ENCODE measurements at regions not wholly inside any gene's neighbourhood (a gene's known extent, or its start where the extent isn't known, plus 50 kb on each side); places are given as distances from the start of the nearest gene placed in this dataset.
"Not testable (repeated sequence)": the region's sequence is repeated elsewhere in the genome, so short reads cannot be mapped to it uniquely, and the experiment has no call there.

- not testable (repeated sequence) for DNase-seq
These were observed 168.4 kb downstream of the CWH43 start for GRCh38 chr4:49154308-49155103.

- DNase-seq: not testable (repeated sequence)
These were observed 169.2 kb downstream of the CWH43 start for GRCh38 chr4:49155270-49155669.

DNA sequence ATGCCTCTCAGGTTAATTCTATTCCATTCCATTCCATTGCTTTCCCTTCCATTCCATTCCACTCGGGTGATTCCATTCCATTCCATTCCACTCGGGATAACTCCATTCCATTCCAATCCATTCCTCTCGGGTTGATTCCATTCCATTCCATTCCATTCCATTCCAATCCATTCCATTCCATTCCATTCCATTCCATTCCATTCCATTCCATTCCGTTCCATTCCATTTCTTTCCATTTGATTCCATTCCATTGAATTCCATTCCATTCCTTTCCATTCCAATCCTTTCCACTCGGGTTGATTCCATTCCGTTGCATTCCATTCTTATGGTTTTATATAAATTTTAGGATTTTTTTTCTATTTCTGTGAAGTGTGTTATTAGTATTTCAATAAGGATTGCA, 170.2 kb downstream of the CWH43 start:
- not testable (repeated sequence) for DNase-seq

DNA sequence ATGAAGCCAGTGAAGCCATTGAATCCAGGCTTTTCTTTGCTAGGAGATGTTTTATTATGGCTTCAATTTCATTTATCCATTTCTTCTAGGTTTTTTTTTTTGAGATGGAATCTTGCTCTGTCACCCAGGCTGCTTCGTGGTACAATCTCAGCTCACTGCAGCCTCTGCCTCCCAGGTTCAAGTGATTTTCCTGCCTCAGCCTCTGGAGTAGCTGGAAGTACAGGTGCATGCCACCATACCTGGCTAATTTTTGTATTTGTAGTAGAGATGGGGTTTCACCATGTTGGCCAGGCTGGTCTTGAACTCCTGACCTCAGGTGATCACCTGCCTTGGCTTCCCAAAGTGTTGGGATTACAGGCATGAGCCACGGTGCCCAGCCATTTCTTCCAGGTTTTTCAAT, 171.6 kb downstream of the CWH43 start:
- DNase-seq: not testable (repeated sequence)

DNA sequence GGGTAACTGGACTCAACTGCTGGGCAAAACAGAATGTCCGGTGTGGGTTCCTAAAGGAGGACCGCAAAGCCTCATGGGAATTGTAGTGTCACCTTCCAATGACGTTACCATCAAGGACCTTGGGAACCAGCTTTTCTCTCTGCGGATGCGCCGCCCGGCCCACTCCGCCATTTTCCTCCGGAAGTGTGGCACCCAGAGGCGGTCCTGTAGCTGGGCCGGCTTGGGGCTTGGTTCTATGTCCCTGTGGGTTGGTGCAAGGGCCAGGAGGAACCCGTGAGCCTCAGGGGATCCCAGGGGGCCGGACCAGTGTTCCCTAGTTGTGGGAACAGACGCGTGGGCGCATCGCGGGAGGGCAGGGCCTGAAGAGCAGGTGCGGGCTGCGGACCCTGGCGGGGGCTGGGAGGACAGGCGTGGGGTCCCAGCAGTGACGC, 175.1 kb downstream of the CWH43 start:
- DNase-seq: not testable (repeated sequence)

DNA sequence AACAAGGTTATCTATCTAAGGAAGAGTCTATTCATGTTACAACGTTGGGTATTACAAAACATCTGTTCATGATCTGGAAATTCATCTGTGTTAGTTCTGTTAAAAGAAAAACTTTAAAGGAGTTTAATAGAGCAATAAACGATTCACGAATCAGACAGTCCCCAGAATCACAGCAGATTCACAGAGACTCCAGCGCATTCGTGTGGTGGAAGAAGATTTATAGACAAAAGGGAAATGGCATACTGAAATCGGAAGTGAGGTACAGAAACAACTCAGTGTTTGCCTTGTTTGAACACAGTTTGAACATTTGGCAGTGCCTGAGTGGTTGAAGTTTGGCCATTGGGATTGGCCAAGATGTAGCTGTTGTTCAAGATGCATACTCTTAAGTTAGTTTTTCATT, 178.8 kb downstream of the CWH43 start:
- DNase-seq: not testable (repeated sequence)

GRCh38 chr4:49177847-49178246, 191.8 kb downstream of the CWH43 start:
- DNase-seq: not testable (repeated sequence)

GRCh38 chr4:49181088-49181487, 195.0 kb downstream of the CWH43 start:
- DNase-seq: not testable (repeated sequence)

- not testable (repeated sequence) for DNase-seq
These were observed 225.5 kb downstream of the CWH43 start for GRCh38 chr4:49211396-49212194.

DNA sequence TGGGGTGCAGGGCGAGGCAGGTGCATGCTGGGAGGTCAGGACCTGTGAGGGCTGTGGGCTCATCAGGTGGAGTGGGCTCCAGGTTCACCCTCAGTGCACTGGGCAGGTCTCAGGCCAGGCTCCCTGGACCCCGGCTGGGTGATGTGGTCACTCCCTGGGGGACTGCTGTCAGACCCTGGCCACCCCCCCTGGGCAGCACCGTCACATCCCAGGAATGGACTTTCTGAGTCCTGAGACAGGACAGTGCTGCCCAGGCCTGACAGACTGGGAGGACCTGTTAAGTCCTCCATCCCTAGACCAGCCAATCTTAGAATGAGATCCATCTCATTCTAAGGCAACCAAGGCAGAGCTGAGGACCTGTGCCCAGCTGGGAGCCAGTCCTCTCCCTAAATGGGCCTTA, 227.2 kb downstream of the CWH43 start:
- not testable (repeated sequence) for DNase-seq

- DNase-seq: not testable (repeated sequence)
These were observed 227.7 kb downstream of the CWH43 start for GRCh38 chr4:49213750-49214149.

- DNase-seq: not testable (repeated sequence)
These were observed 228.5 kb downstream of the CWH43 start for GRCh38 chr4:49214453-49215081.

DNA sequence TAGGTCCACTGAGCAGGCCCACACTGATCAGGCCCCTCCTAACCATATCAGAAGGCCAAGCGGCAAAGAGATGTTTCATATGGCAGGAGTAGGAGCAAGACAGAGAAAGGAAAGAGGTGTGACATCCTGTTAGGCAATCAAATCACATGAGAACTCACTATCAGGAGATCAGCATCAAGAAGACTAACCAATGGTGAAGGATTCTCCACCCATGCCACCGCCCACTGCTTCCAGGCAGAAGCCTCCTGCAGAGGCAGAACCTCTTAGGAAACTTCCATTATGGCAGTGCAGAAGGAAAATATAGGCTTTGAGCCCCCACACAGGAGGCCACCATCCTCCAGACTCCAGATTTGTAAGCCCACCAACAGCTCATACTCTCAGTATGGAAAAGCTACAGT, 229.0 kb downstream of the CWH43 start:
- not testable (repeated sequence) for DNase-seq

DNA sequence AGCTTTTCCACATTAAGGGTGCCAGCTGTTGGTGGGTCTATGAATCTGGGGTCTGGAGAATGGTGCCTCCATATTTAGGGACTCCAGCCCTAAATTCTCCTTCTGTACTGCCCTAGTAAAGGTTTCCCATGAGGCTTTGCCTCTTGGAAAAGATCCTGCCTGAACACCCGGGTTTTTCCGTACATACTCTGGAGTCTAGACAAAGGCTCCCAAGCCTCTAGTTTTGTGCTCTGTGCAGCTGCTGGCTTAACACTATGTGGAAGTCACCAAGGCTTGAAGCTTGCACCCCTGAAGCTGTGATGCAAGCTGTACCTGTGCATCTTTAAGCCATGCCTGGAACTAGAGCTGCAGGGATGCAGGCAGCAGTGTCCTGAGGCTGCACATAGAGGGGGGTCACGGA, 230.5 kb downstream of the CWH43 start:
- DNase-seq: not testable (repeated sequence)

GRCh38 chr4:49217492-49217891, 231.4 kb downstream of the CWH43 start:
- DNase-seq: no peak

DNA sequence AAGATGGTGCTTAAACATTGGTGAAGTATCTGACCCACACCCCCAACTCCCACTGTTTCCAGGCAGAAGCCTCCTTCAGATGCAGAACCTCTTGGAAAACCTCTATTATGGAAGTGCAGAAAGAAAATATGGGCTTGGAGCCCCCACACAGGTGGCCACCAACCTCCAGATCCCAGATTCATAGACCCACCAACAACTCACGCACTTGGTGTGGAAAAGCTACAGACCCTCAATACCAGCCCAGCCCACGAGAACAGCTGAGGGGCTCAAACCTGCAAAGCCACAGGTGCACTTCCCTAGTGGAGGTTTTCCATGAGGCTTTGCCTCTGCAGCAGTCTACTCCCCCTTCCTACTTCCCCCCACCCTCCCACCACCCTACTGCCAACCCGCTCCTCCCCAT, 232.0 kb downstream of the CWH43 start:
- not testable (repeated sequence) for DNase-seq

DNA sequence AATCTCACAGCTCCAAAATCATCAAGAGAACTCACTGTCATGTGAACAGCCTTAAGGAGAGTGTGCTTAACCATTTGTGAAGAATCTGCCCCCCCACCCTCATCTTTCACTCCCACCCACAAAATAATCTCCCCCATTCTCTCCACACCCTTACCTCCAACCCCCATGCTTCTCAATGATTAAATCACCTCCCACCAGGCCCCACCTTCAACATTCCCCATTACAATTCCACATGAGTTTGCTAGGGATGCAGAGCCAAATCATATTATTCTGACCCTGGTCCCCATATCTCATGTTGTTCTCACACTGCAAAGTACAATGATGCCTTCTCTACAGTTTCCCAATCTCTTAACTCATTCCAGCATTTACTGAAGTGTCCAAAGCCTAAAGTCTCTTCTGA, 232.9 kb downstream of the CWH43 start:
- not testable (repeated sequence) for DNase-seq

DNA sequence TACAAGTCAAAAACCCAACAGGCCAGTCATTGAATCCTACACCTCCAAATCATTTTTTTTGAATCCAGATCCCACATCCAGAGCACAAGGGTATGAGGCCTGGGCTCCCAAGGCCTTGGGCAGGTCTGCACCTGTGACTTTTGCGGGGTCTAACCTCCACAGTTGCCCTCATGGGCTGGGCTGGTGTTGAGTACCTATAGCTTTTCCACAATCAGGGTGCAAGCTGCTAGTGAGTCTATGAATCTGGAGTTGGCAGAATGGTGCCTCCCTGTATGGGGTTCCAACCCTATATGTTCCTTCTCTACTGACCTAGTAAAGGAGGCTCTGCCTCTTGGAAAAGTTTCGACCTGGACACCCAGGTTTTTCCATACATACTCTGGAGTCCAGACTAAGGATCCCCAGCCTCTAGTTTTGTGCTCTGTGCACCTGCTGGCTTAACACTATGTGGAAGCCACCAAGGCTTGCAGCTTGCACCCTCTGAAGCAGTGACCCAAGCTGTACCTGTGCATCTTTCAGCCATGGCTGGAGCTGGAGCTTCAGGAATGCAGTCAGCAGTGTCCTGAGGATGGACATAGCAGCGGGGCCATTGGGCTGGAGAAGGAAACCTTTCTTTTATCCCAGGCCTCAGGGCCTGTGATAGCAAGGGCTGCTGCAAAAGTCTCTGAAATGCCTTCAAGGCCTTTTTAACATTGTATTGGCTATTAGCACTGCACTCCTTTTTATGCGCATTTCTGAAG, 233.6 kb downstream of the CWH43 start:
- not testable (repeated sequence) for DNase-seq

DNA sequence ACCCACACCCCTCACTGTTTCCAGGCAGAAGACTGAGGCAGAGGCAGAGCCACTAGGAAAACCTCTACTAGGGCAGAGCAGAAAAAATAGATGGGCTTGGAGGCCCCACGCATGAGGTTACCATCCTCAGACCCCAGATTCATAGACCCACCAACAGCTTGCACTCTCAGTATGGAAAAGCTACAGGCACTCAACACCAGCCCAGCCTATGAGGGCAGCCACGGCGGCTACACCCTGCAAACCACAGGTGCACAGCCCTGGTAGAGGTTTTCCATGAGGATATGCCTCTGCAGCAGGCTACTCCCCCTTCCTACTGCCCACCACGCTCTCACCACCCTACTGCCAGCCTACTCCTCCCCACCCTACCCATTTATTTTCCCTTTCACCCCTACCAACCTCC, 235.1 kb downstream of the CWH43 start:
- DNase-seq: no peak

DNA sequence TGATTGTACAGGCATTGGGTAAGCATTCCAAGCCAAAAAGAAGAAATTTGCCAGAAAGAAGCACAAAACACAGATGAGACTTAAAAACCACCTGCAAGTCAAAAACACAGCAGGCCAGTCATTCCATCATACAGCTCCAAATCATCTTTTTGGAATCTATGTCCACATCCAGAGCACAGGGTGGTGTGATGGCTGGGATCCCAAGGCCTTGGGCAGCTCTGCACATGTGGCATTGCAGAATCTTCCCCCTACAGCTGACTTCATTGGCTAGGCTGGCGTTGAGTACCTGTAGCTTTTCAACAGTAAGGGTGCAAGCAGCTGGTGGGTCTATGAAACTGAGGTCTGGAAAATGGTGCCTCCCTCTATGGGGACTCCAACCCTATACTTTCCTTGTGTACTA, 236.7 kb downstream of the CWH43 start:
- not testable (repeated sequence) for DNase-seq

- DNase-seq: not testable (repeated sequence)
These were observed 240.3 kb downstream of the CWH43 start for GRCh38 chr4:49226216-49226866.

GRCh38 chr4:49227941-49228340, 241.9 kb downstream of the CWH43 start:
- not testable (repeated sequence) for DNase-seq

Data from activated CD4-positive, alpha-beta T cell treated with anti-CD3 and anti-CD28 coated beads, Interleukin-2, Interleukin-6, amounts not matched to agents 100 ng/mL and 50 ng/mL, durations not matched to agents 16 hours and 8 hours (primary cell).